CD14-positive monocyte (primary cell): ENCODE measurements at regions not wholly inside any gene's neighbourhood (a gene's known extent, or its start where the extent isn't known, plus 50 kb on each side); places are given as distances from the start of the nearest gene placed in this dataset.

Source experiments
- DNase-seq, 3 donors: peaks; one replicate each; pipeline ENCODE4 v3.0.0-alpha.2; 2011 to 2022
- H2AFZ ChIP-seq: 2 replicates; pipeline ENCODE4 v1.6.0; 2012; ENCODE audit warnings: mild to moderate bottlenecking, low read depth, low read length, inconsistent platforms; ENCODE audit not compliant: insufficient read depth, poor library complexity, severe bottlenecking
- H3K27ac ChIP-seq, 2 donors: 1 replicate in 1 of 2; 2 replicates in 1 of 2; pipeline ENCODE4 v1.5.1; 2012 to 2013; ENCODE audit warnings: low read length in 2 of 2, control low read depth in 1 of 2, inconsistent platforms in 1 of 2, low read depth in 1 of 2, mild to moderate bottlenecking in 1 of 2
- H3K27me3 ChIP-seq, 2 donors: one replicate each; pipeline versions ENCODE4 v1.6.0 to v1.6.1; 2011 to 2013; ENCODE audit warnings: low read length in 2 of 2; ENCODE audit not compliant: control insufficient read depth in 2 of 2, insufficient read depth in 2 of 2
- H3K36me3 ChIP-seq, 2 donors: replicated peaks in 1 of 2; 1 replicate in 1 of 2; 2 replicates in 1 of 2; pipeline versions ENCODE4 v1.5.1 to v1.6.1; 2012 to 2013; ENCODE audit warnings: low read length in 2 of 2, control low read depth in 1 of 2, inconsistent platforms in 1 of 2, mild to moderate bottlenecking in 1 of 2; ENCODE audit not compliant: insufficient read depth in 2 of 2, control insufficient read depth in 1 of 2
- H3K4me1 ChIP-seq, 2 donors: 1 replicate in 1 of 2; 2 replicates in 1 of 2; pipeline versions ENCODE4 v1.5.1 to v1.6.1; 2012 to 2013; ENCODE audit warnings: low read length in 2 of 2, control low read depth in 1 of 2, inconsistent platforms in 1 of 2, mild to moderate bottlenecking in 1 of 2, moderate library complexity in 1 of 2; ENCODE audit not compliant: insufficient read depth in 2 of 2, control insufficient read depth in 1 of 2
- H3K4me2 ChIP-seq: replicated peaks from 2 replicates; pipeline ENCODE3; 2012; ENCODE audit warnings: low read length, moderate library complexity, mild to moderate bottlenecking; ENCODE audit not compliant: poor library complexity, severe bottlenecking; ENCODE audit errors: extremely low read depth
- H3K4me3 ChIP-seq, 3 experiments: fragments of 200-600 bp in 1 of 3; sonication (generic) in 1 of 3; replicated peaks in 1 of 3; 1 replicate in 2 of 3; 2 replicates in 1 of 3; pipeline ENCODE4 v1.5.1; 2011 to 2013; ENCODE audit warnings: low read length in 3 of 3, mild to moderate bottlenecking in 3 of 3, control low read depth in 2 of 3, low read depth in 2 of 3, inconsistent platforms in 1 of 3, moderate library complexity in 1 of 3
- H3K79me2 ChIP-seq: 2 replicates; pipeline ENCODE4 v1.6.0; 2012; ENCODE audit warnings: mild to moderate bottlenecking, control low read depth, inconsistent platforms, low read length, moderate library complexity; ENCODE audit not compliant: insufficient read depth
- H3K9ac ChIP-seq: 2 replicates; pipeline ENCODE4 v1.6.0; 2017; ENCODE audit warnings: low read length, mild to moderate bottlenecking; ENCODE audit not compliant: insufficient read depth, poor library complexity, severe bottlenecking
- H3K9me3 ChIP-seq, 2 donors: replicated peaks in 1 of 2; 1 replicate in 1 of 2; 2 replicates in 1 of 2; pipeline versions ENCODE4 v1.5.1 to v1.6.1; 2012 to 2013; ENCODE audit warnings: low read length in 2 of 2, control low read depth in 1 of 2; ENCODE audit not compliant: control insufficient read depth in 1 of 2, insufficient read depth in 1 of 2
- H4K20me1 ChIP-seq: 2 replicates; pipeline ENCODE4 v1.6.0; 2012; ENCODE audit warnings: mild to moderate bottlenecking, low read length, control low read depth, moderate library complexity; ENCODE audit not compliant: insufficient read depth
- H3K27ac Mint-ChIP-seq, 7 donors: one replicate each; pipeline ENCODE4 v1.8.0; 2020; ENCODE audit warnings: mild to moderate bottlenecking in 7 of 7, mixed read lengths in 7 of 7, moderate library complexity in 6 of 7, inconsistent platforms in 2 of 7
- H3K27me3 Mint-ChIP-seq, 3 donors: one replicate each; pipeline ENCODE4 v1.8.0; 2021 to 2022; ENCODE audit warnings: low read depth in 3 of 3, mild to moderate bottlenecking in 3 of 3, mixed read lengths in 3 of 3, moderate library complexity in 3 of 3, inconsistent platforms in 1 of 3
- H3K36me3 Mint-ChIP-seq, 2 donors: one replicate each; pipeline ENCODE4 v1.8.0; 2020; ENCODE audit warnings: mixed read lengths in 2 of 2, inconsistent platforms in 1 of 2, mild to moderate bottlenecking in 1 of 2
- H3K4me1 Mint-ChIP-seq: one replicate; pipeline ENCODE4 v1.8.0; 2020; ENCODE audit warnings: mild to moderate bottlenecking, mixed read lengths
- H3K4me3 Mint-ChIP-seq, 2 donors: one replicate each; pipeline ENCODE4 v1.8.0; 2020; ENCODE audit warnings: mild to moderate bottlenecking in 2 of 2, mixed read lengths in 2 of 2, moderate library complexity in 1 of 2
- H3K9me3 Mint-ChIP-seq, 7 donors: one replicate each; pipeline ENCODE4 v1.8.0; 2020 to 2022; ENCODE audit warnings: mixed read lengths in 7 of 7, mild to moderate bottlenecking in 6 of 7, moderate library complexity in 6 of 7, inconsistent platforms in 2 of 7
- CTCF ChIP-seq: fragments of 200-600 bp; IDR thresholded peaks from one replicate; pipeline ENCODE4 v1.8.0; 2022; ENCODE audit warnings: antibody characterized with exemption, mild to moderate bottlenecking
- WGBS: methylation state at CpG from one replicate; pipeline ENCODE4 v1.1.5; 2013; ENCODE audit warnings: missing lambda C conversion rate; ENCODE audit not compliant: insufficient coverage; 5-methylcytosine and 5-hydroxymethylcytosine counted together
- intact Hi-C, 2 donors: fragments of 100-400 bp; cut with micrococcal nuclease; formaldehyde crosslinking; loops; one replicate each; pipeline versions ENCODE4 v1.15.0 to v1.15.1; 2023

- Mint-ChIP-seq H3K9me3 (peaks cover 2 to 11% (median 4%) of the 10 kb centered on the region in 7 donors), H3K36me3 (no peaks in the 10 kb centered on the region), H3K4me1 (no peaks in the 10 kb centered on the region), H3K4me3 (no peak overlapping the region), H3K27ac (no peak overlapping the region), H3K27me3 (peaks cover 0 to 1% (median 0%) of the 10 kb centered on the region in 3 donors)
- Histone ChIP-seq H3K36me3 (no peaks in the 10 kb centered on the region), H3K27ac (no peak overlapping the region), H3K4me2 (no peak overlapping the region), H3K4me1 (no peaks in the 10 kb centered on the region), H2AFZ (no peak overlapping the region), H3K4me3 (no peak overlapping the region), H3K9ac (no peak overlapping the region), H3K79me2 (no peaks in the 10 kb centered on the region), H3K27me3 (no peaks in the 10 kb centered on the region), H3K9me3 (no peaks in the 10 kb centered on the region), H4K20me1 (no peaks in the 10 kb centered on the region)
- intact Hi-C loops: no loop called here
- 92% methylated on average over 10 of the region's 14 CpGs for WGBS
- no peak for DNase-seq
- no peak for TF ChIP-seq CTCF
These were observed 58.0 kb upstream of the ZNF536 start for GRCh38 chr19:30314056-30314804.

- H3K27ac ChIP-seq: no peak overlapping the region
- Mint-ChIP-seq H3K4me1 (no peaks in the 10 kb centered on the region), H3K27me3 (peaks cover 0 to 1% (median 0%) of the 10 kb centered on the region in 3 donors), H3K36me3 (no peaks in the 10 kb centered on the region), H3K9me3 (peaks cover 2 to 11% (median 4%) of the 10 kb centered on the region in 7 donors), H3K27ac (no peak overlapping the region), H3K4me3 (no peak overlapping the region)
- no peaks in the 10 kb centered on the region for H3K4me1 ChIP-seq
- H3K9ac ChIP-seq: no peak overlapping the region
- H2AFZ ChIP-seq: no peak overlapping the region
- H4K20me1 ChIP-seq: no peaks in the 10 kb centered on the region
- no peak for DNase-seq
- TF ChIP-seq CTCF: no peak
- no peak overlapping the region for H3K4me2 ChIP-seq
- H3K27me3 ChIP-seq: no peaks in the 10 kb centered on the region
- intact Hi-C loops: no loop called here
- WGBS: 93% methylated on average over 4 of the region's 5 CpGs
- no peaks in the 10 kb centered on the region for H3K36me3 ChIP-seq
- H3K79me2 ChIP-seq: no peaks in the 10 kb centered on the region
- no peak overlapping the region for H3K4me3 ChIP-seq
- H3K9me3 ChIP-seq: no peaks in the 10 kb centered on the region
These were observed 57.4 kb upstream of the ZNF536 start for GRCh38 chr19:30314805-30315155.
